HG02798 (cell line): ENCODE measurements at regions not wholly inside any gene's neighbourhood (a gene's known extent, or its start where the extent isn't known, plus 50 kb on each side); places are given as distances from the start of the nearest gene placed in this dataset.

Experiments used
- ATAC-seq: cut with Tn5 transposase; IDR thresholded peaks from one replicate; pipeline ENCODE4 v1.9.1; 2021; ENCODE audit warnings: mild to moderate bottlenecking; ENCODE audit not compliant: unreplicated experiment, poor library complexity

DNA sequence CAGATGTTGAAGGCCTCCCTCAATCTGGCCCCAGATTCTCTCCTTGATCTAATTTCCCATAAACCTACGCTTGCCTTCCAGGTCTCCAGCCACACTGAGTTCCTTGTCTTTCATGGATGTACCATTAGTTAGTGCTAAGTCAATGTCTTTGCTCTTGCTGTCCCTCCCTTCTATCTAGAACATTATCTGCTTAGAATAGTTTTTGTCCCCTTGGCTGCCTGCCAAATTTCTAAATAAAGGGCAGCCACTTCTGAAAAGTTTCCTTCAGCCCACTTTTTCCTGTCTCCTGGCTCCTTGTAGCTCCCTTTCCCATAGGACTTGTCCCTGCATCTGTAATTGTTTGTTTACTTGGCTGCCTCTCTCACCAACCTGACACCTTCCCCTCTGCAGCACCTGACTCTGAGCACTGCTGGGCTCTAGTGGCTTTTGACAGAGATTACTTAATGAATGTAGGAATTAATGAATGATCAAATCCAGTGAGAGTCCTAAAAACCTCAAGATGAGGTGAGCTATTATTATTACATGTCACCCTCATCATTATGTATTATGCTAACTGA is 58.3 kb downstream of the CXCL12 start:
- no peak for ATAC-seq

DNA sequence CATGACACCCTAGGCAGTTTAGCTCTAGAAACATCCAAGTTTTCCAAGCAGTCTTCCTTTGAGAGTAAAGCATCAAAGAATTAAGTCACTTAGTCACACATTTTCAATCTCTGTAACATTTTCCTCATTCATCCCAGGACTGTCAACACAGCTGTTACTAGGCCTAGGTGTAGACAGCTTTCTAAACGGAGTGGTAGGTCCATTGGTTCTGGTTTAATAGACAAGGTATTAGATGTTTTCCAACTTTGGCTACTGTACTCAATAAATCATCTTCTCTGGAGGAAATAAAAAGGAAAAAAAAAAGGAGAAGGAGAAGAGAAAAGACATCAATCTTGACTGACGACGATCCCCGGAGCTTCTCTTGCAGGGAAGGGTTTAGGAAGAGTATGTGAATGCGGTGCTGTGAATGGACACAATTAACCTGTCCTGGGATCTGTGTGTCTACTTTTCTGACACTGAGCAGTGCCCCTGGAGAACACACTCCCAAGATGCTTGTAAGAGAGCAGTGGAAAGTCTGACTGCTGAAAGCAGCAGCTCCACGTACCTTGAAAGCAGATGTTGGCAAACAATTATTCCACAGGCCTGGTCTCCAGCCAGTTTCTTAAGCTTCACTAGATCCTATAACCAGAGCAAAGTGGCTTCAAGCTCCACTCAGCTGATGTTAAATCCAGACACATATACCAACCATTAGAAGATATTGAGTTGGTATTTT is 59.1 kb downstream of the CXCL12 start:
- ATAC-seq, result no peak

DNA sequence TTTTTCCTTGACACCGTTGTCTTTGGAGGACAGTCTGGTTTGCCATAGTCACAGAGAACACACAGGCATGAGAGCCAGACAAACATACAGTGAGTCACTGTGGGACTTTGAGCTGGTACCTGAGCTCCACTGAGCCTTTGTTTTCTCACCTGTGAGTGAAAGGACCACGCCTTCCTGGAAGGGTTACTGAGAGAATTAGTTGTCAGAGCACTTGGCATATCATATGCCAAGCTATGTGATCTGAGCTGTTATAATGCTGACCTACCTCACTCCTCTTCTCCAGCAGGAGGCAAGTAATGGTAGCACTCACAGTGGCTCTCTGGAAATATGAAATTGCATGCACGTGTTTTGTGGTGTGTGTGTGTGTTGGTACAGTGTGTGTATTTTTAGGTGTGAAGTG is 59.7 kb downstream of the CXCL12 start:
- ATAC-seq, result no peak

DNA sequence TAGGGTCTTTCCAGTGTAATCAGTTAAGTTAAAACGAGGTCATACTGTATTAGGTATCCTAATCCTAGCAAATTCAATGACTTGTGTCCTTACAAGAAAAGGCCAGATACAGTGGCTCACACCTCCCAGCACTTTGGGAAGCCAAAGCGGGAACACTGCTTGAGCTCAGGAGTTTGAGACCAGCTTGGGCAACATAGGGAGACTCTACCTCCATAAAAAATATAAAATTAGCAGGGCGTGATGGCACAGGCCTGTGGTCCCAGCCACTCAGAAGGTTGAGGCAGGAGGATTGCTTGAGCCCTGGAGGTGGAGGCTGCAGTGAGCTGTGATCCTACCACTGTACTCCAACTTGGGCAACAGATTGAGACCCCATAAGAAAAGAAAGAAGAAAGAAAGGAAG is 61.1 kb downstream of the CXCL12 start:
- ATAC-seq, result no peak

DNA sequence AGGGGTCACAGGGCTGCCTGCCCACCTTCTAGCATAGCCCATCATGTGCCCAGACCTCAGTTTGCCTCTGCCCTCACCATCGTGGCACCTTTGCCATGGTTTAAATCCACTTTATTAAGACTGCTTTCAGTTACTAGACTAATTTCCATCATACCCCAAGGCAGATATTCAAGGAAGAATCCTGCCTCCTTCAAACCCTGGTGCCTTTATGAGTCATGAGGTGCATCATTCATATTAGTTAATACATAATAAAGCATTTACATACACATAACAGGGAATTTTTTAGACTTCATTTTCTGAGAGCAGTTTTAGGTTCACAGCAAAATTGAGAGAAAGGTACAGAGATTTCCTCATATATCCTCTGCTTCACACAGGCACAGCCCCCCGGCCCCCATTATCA is 62.8 kb downstream of the CXCL12 start:
- no peak for ATAC-seq

DNA sequence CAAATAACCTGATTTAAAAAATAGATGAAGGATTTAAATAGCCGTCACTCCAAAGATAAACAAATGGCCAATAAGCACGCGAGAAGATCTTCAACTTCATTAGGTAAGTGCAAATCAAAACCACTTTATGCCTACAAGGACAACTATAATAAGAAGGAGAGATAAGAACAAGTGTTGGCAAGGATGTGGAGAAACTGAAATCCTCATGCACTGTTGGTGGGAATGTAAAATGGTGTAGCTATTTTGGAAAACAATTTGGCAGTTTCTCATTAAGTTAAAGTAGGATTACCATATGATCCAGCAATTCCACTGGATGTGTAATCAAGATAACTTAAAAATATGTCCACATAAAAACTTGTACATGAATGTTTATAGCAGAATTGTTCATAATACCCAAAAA is 64.1 kb downstream of the CXCL12 start:
- ATAC-seq, result no peak

DNA sequence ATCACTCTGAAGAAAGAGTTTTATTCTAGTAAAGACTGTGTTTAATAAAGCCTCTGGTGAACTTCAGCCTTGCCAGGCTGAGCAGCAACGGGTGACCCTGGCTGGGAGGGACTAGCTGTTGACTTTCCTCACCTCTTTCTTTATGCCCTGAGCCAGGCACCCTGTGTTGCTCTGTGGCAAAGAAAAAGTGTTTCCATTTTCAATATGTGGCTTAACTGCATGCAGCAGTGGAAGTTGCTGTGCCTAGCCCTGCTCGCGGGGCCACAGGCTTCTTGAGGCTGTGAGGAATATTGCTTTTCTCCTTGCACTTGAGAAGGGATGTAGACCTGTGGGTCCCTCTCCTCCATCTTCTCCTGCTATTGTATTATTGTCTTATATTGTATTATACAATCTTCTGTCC is 67.0 kb downstream of the CXCL12 start:
- no peak for ATAC-seq

DNA sequence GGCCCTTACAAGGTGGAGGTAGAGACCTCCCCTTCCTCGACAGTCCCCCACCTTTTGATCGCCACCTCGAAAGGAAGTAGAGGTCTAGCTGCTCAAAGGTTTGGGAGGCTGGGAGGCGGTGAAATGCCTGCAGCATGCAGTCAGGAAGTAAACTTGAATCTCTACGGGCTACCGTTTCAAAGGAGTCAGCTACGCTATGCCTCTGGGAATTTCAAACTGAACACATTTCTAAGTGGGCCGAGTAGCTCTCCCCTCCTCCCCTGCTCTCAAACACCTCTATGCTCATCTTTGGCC is 68.0 kb downstream of the CXCL12 start:
- no peak for ATAC-seq

DNA sequence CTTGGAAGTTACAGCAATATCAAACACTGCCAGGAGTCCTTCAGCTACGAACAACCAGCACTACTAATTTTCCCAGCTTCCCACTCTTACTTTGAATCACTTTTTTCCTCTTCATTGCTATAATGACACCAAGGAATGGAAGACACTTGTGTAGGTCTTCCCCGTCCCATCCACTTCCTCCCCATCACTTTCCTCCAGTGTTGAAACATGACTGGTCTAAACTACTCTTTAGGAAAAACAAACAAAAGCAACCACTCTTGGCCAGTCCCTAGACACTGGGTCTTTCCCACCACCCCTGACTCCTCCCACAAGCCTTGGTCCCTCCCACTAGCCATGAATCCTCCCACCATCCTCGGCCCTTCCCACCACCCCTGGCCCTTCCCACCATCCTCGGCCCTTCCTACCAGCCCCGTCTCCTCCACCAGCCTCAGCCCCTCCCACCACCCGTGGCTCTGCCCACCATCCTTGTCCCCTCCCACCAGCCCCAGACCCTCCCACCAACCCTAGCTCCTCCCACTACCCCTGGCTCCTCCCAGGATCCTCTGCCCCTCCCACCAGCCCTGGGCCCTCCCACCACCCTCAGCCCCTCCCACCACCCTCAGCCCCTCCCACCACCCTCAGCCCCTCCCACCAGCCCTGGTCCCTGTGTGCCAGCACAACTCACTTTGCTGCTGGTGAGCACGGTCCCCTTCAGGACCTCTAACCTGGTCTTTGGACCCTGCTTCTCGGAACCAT is 68.5 kb downstream of the CXCL12 start:
- peak; percentile 60 for ATAC-seq

DNA sequence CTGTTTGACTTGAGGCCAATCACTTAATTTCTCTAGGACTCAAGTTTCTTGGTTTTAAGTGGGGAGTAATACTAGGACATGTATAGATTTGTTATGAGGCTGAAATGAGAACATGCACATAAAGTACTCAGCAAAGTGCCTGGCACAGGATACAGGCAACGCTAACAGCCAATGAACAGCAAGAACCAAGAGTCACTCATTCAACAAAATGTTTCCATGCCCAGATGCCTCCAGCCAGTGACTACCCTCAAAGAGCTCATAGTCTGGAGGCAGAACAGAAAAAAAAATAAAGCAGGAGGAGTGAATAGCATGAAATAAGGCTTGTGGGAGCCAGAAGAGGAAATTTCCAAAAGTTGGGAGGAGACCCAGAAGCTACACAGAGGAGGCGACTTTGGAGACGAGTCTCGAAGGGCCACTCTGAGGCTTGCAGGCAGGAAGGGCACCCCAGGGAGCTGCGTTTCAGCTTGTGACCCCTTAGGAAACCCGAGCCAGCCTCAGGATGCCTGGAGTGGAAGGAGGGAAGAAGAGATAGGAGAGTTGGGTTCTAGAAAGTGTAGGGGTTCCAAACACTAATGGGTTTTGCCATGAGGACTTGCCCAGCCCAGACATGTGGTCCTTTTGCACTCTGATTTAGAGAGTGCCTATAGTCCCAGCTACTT is 70.0 kb downstream of the CXCL12 start:
- ATAC-seq, result no peak

DNA sequence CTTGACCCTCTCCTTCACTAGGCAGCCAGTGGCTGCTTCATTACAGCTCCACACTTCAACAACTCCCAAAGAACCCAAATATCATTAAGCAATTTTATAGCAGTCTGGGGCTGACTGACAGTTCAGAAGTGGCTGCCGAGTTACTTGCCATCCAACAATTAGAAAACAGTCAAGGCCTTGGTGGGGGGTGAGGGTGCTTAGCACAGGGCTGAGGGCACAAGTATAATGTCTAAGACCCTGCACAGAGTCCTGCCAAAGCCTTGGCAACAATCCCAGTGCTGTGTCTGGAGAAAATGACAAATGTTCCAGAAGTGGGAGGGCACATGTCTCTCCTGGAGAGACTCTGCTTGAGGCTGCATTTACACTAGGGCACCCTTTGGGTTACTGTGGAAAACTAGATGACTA is 71.1 kb downstream of the CXCL12 start:
- ATAC-seq, result no peak

DNA sequence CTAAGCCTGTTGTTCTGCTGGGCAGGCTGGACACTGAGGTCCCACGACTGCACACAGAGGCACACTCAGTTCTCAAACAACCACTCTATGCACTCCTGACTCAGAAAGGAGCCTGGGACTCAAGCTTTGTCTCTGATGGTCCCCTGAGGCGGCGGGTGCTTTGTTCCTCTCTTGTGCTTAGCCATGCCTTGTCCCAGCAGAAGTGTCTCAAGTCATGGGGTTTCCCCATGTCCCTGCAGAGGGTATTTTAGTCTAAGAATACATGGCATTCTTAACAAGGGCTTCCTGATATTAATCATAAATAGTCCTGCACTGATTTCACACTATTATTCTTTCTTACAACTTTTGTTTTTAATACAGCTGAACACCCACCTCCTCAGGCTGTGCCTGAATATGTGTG is 72.5 kb downstream of the CXCL12 start:
- ATAC-seq, result no peak

DNA sequence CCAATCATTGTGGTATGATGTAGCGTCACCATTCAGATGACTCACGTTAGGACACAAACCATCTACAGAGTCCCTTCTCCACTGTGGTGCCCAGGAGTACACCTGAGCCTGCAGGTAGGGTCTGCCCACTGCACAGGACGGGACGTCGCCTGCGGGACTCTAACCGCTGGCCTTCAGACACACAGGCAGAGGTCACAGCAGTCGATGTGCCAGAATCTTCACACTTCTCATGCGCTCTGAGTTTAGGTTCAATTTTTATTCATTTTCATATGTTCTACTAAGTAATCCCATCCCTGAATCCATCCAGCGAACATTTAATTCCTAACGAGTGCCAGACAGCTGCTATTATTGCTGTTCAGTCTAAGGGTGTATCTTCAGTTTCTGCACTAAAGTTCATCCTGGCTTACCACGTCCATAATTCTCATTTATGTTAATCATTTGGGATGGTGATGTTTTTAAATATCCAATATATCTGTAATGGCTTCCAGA is 73.3 kb downstream of the CXCL12 start:
- ATAC-seq, result no peak

DNA sequence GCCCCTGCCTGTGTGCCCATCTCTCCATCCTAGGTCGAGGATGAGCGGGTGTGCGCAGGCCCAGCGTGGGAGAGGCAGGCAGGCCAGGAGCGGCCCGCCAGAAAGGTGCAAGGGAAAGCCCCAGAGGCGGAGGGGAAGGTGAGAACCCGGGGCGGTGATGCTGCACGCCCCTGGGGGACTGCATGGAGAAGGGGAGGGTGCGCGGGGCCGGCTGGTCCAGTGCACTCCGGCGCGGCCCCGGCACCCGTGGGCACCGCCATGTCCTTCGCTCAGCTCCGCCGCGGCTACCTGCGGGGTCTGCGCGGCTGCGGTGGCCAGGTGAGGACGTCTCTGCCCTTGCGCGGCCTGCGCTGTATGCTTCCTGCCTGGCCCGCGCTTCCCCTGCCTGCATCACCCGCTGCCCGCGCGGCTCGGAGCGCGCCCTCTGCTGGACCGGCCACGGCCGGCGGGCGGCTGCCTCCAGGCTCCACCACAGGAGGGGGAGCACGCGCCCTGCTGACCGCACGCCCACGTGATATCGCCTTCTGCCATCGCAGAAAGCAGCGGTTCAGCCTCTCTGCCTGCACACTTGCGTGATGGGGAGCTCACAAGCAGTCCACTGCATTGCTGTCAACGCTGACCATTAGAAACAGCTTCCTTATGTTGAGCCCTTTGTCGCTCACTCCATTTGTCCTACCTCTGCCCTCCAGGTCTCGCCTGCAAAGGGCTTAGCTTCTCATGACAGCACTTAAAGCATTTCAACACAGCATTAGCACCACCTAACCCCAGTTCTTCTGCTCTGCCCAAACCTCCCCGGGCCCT is 73.9 kb downstream of the CXCL12 start:
- ATAC-seq, result peak; percentile 91

DNA sequence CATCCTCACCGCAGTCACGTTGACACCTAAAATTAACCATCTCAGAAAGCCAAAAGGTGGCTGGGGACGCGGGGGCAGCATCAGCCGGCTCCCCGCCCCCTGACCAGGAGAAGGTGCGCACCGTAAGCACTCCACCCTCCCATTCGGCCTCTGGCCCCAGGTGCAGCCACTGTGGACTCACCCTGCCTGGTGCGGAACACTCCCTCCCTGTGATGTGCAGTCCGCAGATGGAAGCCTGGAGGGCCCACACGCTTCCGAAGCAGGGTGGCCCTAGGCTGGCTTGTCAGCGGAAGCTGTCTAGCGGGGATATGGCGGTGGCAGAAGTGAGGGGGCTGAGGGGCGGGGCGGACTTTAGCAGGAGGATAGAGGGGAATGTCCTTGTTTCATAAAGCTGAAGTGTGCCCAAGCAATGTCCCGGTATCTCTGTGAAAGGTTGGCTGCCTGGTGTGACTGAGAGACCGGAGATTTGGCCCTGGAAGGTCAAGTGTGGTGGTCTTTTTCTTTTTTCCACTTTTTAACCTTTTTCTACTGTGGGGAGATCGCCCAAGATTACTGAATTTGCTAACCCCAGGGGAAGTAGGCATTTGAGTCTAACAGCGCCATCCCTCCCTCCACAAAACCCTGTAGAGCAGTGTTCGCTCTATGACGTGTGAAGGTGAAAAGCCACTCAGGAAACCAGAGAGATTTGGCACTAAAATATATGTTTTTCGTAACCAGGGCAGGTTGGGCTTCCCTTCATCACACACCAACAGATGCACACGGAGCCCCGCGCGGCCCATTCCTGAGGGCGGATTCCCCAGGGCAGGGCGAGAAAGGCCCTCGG is 74.7 kb downstream of the CXCL12 start:
- no peak for ATAC-seq

DNA sequence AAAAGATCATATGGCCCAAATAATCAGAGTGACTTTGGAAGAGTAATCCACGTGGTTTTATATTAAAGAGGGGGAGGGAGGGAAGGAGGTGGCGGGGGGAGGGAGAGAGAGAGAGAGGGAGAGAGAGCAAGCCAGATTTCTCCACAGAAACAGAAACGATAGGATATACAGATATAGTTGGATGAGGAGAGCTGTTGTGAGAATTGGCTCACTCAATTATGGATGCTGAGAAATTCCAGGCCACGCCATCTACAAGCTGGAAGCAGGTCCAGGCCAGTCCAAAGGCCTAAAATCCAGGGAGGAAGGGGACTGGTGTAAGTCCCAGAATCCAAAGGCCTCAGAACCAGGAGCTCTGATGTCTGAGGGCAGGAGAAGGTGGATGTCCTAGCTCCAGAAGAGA is 75.5 kb downstream of the CXCL12 start:
- ATAC-seq, result no peak

DNA sequence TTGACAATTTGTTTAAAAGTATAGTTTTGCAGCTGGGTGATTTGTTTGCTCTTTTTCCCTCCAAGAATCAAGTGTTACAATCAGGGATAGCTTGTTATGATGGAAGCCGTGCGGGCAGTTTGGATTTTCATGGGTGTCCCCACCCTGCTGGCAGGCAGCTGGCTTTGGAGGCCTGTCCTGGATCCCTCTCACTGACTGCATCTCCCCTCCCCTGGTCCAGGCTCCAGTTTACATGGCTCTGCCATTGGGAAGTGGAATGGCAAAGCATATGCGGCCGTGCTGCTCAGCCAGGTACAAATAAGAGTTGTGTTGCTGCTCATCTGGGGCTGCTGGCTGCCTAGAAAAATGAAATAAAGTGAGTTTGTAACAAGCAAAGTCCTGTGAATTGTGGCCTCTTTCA is 76.0 kb downstream of the CXCL12 start:
- ATAC-seq, result no peak

DNA sequence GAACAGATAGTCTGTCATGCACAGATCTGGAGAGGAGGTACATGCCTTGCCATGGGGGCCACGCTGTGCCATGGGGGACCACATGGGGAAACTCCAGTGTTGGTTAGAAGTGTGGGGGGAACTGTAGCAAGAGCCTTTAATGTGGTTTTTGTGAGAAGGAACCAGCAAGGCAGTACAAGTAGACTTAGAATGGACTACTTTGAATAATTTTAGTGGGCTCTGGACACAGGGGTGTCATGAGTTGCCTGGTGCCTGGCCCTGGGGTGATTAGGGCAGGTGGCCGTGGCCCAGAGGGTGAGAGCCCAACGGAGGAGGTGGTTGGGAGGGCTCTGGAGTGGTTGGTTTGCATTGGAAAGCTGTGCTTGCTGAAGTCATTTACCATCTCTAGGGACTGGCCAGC is 77.2 kb downstream of the CXCL12 start:
- ATAC-seq, result peak; percentile 37

DNA sequence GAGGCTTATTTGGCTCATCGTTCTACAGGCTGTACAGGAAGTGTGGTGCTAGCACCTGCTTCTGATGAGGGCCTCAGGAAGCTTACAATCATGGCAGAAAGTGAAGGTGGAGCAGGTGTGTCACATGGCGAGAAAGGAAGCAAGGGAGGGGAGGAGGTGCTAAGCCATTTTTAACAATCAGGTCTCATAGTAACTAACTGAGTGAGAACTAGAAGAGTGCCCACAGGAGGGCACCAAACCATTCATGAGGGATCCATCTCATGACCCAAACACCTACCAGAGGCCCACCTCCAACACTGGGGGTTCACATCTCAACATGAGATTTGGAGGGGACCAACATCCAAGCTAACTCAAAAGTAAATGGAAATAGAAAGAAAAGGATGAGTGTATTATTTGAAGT is 78.1 kb downstream of the CXCL12 start:
- ATAC-seq, result no peak
